ENCODE measurements at regions not wholly inside any gene's neighbourhood (a gene's known extent, or its start where the extent isn't known, plus 50 kb on each side); places are given as distances from the start of the nearest gene placed in this dataset.

DNA sequence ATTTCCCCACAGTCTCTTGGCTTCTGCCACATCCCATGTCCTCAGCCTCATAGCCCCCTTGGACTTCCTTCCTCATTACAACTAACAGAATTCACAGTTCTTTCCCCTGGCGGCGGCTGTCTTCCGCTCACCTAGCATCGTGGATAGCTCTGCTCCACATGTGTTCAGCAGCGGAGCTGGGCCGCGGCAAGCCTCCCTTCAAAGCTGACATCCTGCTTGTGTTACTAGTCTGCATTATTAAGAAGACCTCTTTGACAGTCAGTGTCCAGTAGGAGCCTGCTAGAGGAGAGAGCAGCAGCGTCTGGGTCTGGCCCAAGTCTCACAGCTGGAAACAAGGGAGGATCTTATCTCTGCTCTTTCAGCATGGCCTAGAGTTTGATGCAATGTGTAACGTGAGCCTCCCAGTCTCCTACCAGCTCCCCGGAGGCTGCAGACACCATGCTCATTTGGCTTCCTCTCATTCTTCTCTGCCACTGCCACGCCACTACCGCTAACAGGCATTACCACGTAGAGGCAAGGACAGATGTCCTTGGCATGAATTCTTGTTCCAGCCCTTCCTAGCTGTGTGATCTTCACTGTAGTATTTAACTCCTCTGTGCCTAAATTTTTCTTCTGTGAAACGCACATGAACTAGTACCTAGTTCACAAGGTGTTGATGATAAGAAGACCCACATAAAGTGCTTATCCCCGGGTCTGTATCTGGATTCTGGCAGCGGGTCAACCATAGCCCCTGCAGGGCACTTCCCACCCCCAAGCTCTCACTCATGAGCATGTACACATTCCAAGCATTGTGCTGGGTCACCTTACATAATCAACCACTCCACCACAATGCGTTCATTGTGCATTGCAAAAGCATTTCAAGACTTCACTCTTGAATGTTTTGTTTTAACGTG is 107.1 kb upstream of the BACH2 start:
- peak; percentile 64 for DNase-seq (ENCODE audit: low read depth)

DNA sequence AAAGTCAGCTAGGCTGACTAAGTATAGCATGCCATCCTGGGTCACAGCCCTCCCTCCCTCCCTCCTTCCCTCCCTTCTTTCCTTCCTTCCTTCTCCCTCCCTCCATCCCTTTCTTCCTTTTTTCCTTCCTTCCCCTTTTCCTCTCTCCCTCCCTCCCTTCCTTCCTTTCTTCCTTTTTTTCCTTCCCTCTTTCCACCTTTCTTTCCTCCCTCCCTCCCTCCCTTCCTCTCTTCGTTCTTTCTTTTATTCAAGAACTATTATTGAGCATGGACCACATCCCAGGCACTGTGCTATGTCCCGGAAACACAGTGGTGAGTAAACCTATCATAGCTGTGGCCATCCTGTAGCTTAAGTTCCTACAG is 106.2 kb upstream of the BACH2 start:
- DNase-seq (ENCODE audit: low read depth), result no peak

DNA sequence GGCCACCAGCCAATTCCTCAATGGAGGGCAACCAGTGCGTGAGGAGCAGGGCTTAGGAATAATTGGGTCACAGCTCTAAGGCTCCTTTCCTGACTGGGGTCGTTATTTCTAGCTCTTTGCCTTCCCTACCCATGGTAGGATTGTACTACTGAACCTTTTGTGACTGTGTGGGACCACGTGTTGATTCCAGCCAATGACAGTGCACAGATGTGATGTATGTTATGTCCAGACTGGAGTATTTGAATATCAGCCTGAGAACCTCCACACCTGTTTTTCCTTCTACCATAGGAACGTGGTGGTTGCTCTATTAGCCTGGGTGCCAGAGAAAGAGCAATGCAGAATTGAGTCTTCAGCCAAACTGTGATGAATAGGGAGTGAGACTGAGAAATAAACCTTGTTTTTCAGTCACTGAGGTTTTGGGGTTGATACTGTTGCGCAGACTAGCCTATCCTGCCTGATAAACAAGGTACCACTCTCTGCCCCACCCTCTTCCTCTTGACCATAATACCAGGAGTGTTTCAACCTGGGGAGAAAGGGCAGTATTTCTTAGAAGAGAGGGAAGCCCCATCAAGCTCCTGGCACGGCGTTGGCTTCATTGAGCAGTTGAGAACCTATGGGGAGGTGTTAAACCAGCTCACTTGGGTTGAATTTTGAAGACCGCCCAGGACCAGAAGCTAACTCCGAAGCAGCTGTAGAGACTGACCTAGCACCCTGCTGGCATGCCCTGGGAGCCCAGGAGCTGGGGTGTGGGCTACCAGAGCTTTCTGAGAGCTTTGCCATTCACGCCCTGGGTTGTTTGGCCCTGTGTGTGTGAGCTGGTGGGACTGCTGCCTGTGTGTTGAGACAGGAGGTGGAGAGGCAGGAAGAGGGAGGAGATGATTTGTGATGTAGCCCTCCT is 105.5 kb upstream of the BACH2 start:
- no peak for DNase-seq (ENCODE audit: low read depth)

DNA sequence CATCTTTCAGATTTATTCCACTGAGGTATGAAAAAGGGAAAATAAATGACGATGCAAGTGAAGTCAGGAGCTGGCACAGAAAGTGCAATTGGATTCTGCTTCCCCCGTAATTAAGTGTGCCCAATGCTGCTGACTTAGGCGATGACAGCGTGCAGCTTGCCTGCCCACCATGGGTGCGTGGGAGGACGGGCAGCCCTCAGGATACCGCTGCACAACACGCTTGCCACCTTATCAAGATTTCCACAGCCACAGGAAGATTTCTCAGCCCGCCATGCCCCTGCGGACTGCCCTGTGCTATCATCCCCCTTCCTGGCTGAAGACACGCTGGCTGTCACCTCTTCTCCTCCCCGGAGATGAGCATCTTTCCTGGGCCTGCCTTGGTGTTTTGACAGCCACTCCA is 103.3 kb upstream of the BACH2 start:
- DNase-seq (ENCODE audit: low read depth), result no peak

DNA sequence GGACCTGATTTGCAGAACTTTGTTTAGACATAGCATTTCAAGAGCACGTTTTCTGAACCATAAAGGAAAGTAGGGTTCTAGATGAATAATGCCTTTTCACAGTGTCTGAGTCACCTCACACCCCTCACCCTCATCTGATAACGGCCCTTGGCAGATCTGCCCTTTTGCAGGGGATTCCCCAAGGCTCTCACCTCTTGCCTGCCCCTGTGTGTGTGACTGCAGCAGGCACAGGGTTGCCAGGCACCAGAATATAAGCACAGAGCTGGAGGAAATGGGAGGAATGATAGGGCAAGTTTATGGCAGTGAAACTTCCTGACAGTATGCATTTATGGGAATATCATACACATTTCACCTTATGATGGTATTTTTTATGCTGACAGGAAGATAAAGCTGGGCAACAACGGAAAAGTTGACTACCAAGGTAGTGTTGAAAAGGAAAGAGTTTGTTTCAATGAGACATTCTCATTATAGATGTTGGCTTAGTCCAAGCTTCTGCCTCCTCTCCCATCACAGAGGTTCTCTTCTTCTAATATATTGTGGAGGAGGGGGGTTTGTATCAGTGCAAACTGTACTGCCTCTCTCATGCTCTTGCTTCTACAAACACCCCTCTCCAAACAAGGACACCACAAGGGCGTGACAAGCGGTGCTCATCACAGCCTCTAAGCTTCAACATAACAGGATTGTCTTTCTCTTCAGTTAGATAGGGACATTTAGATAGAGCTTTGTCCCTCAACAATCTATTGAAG is 101.5 kb upstream of the BACH2 start:
- DNase-seq (ENCODE audit: low read depth), result no peak

DNA sequence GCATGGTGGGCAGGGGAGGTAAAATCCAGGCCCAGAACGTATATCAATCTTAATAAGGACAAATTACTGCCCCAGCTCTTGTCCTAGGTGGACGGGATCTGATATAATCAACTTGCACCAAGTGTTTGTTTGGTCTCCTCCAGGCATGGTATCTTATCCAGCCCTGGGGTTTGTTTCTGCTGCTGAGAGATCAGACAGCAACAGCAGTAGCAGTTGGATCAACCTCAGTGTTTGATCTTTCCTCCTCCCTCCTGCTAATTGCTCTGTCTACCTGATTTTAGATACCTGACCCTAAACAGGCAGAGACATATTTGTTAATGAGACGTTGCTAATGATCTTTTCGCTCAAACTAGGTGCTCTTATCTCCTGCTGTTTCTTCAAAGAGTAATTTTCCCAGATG is 100.4 kb upstream of the BACH2 start:
- no peak for DNase-seq (ENCODE audit: low read depth)

DNA sequence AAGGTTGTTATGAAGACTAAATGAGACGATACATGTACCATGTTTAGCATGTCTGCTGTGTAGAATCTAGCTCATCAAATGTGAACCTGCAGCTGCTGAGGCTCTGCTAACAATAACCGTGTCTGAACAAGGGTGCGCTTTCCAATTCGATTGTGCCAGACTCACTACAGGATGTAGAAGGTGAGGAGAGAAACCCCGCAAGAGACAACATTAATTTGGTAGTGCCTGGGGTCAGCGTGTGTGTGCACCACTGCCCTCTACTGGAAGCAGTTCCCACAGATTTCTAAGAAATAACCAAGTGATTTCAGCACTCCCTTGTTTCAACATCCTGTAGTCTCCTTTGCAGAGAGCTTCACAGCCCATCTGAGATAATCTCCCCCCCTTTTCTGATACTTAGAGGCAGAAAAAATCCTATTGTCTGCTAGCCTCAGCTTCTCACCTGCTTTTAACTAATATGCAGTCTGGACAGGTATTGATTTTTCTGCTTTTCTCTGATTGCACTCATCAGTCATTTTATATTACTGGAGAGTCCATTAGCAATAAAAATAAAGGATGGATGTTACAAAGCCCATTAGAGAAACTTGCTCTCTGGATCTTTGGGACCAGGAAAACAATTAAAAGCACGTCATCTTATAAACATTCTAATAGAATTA is 96.7 kb upstream of the BACH2 start:
- no peak for DNase-seq (ENCODE audit: low read depth)

DNA sequence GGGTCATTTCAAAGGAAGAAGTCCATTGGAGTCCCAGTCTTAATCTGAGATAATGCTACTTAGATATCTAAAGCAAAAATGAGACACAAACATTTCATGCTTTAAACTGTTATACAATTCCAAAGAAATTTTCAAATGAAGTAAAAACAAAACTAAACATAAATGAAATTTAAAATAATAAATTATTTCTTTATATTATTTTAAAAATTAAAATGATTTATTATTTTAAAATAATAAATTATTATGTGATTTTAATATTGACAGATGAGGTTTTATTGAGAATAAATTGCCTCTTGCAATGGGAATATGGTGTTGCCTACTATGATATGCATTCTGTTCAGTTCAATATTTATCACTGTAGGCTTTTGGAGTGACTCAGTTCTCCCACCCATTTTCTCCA is 93.7 kb upstream of the BACH2 start:
- DNase-seq (ENCODE audit: low read depth), result no peak

DNA sequence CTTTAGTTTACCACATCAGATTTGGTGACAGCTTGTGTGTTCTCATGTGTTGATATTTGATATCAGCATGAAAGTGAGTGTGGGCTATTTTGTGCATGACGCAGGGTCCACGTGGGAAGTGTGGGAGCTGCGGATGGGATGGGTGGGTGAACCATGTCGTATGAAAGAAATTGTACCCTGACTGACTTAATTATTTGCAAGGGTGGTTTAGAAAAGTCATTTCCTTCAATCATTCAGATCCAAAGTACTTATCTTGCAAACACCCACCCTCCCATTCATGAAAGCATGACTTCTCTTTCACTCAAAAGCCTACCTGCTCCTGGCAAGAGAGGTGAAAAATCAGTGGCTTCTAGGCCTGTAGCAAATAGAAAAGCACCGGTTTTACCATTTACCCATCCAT is 91.8 kb upstream of the BACH2 start:
- no peak for DNase-seq (ENCODE audit: low read depth)

DNA sequence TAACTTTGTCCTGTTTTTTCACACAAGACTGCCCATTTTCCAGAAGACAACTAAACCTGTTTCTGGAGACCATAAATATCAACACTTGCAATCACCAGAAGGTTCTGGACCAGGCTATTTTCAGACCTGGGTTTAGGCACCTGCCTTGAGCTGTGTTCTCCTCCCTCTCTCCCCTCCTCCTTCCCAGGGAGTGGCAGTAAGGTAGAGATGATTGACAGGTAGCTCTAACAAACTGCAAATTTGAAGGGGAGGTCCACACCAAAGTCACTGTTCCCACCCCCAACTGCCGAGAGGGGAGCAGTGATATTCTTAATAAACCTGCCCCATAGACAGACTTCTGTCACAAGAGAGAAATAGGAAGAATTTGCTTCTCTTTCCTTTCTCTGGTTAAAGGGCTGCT is 91.2 kb upstream of the BACH2 start:
- no peak for DNase-seq (ENCODE audit: low read depth)

DNA sequence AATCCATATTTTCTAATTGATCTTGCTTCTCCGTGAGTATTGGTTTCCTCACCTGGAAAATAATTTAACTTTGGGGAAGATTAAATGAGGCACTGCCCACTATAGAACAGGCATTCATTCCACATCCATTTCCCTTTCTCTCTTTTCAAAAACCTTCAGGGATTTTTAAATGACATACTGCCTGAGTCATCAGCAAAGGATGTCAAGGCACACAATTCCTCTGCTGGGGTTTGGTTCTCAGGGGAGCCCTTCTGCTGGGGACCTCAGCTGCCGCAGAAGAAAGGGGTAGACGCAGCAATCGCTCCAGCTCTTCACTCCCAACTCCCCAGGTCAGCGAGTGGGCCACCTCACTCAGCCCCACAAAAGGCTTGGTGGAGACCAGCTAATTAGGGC is 90.7 kb upstream of the BACH2 start:
- DNase-seq (ENCODE audit: low read depth), result no peak

DNA sequence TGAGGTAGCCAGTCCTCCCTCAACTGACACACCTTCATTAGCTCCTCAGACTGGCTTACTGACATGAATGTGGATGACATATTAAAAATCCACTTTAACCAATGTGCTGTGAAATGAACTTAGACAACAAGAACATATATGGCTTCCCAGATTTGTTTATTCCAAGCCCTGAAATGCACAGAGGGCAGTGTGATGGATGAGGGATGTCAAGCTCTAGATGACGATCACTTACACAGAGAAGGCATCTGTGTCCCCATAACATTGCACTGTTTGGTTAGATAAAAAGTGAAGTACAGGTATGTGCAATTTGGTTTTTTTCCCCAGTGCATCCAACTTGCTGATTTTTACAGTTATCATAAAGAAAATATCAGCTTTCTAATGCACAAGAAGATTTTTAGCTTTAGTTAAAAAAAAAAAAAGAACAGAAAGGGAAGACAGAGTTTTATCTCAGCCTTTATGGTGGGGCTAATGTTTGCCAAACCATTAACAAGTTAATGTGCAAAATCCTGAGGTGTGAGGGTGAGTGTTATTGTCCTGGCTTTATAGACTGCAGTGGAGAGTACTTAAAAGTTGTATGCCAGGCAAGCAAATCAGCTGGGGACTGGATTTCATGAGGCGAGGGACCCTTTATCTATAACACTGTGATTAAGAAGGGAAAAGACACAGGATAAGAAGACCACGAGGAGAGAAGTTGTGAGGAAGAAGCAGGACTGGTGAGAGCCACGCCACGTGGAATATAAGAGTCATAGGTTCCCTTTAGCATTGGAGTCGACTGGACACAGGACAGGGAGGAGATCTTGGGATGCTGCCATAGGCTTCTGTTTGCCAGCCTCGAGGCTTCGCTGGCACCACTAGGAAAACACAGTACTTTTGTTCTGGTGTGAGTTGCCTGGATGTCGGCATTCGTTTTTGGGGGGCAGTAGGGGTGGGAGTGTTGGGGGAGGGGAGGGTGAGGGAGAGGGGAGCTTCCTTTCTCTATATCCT is 90.0 kb upstream of the BACH2 start:
- no peak for DNase-seq (ENCODE audit: low read depth)

DNA sequence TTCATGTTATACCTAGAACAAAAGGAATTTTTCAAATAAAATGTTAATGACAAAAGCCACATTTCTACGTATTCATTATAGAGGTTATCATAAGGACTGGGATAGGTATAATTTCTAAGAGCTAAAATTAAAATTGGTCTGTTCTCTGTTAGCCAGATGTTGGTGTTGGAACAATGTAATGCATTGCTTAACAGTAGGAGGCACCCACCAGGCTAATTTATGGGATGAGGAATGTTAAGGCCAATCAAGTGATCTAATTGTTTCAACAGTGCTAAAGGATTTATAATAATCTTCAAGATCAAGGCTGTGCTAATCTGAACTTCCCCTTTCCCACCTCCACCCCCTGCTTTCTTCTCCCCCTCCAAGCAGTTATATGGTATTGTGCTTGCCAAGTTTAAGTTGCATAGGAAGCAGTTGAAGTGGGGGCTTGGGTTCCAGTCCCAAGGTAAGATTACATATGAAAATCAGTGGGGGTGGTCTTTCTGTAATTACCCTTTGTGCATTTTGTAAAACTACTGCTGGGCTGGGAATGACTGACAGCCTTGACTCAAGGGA is 89.2 kb upstream of the BACH2 start:
- DNase-seq (ENCODE audit: low read depth), result no peak

DNA sequence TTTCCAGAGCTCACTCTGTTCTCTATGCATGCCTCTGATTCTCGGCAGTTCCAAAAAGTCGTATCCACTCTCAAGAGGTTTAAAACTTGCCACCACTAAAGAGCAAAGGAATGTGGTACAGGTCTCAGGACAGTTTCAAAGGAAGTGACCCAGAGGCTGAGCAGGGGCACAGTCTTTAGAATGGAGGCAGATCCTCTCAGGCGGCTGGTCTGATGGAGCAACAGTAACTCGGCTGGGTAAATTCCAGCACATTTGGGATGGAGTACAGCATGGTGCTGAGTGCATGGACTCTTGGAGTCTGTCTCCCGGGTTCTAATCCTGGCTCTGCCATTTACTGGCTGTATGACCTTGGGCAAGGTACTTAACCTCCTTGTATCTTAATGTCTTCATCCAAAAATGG is 88.1 kb upstream of the BACH2 start:
- DNase-seq (ENCODE audit: low read depth), result no peak

DNA sequence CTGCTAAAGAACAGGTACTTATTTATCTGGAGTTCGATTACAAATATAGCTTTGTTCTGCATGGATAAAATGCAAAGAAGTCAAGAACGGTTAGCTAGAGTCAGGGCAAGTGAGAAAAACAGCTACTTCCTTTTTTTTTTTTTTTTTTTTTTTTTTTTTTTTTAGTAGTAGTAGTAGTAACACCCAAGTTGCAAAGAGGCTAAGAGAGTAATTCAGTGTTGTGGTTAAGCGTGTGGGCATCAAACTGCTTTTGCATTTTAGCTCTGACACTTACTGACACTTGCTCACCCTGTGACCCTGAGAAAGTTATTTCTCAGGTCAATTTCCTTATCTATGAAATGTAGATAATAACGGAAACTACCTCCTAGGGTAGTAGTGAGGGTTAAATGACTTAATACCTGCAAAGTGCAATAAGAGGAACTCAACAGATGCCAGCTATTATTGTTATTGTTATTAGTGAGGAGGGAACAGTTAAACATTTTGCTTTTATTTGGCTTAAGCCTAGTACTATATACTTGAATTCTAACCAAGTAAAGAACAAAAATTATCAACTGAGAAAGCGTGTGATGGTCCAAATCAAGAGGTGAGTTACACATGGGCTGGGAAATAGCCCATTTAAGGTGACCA is 86.7 kb upstream of the BACH2 start:
- DNase-seq (ENCODE audit: low read depth), result no peak

DNA sequence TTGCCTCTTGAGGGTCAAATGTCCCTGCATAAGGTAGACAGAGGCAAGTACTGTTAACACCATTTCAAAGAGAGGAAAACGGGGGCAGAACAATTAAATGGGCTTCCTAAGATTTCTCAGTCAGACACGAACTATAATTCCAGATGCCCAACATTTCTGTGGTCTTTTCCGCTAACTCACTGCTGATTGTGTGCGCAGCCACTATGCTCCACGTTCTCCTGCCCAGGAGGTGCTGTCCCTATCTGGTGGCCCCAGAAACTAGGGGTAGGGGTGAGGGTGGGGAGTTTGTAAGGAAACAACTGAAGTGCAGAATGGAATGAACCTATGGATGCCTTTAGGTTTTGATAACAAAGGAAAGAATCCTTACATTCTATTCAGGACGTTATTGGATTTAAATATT is 86.1 kb upstream of the BACH2 start:
- no peak for DNase-seq (ENCODE audit: low read depth)

DNA sequence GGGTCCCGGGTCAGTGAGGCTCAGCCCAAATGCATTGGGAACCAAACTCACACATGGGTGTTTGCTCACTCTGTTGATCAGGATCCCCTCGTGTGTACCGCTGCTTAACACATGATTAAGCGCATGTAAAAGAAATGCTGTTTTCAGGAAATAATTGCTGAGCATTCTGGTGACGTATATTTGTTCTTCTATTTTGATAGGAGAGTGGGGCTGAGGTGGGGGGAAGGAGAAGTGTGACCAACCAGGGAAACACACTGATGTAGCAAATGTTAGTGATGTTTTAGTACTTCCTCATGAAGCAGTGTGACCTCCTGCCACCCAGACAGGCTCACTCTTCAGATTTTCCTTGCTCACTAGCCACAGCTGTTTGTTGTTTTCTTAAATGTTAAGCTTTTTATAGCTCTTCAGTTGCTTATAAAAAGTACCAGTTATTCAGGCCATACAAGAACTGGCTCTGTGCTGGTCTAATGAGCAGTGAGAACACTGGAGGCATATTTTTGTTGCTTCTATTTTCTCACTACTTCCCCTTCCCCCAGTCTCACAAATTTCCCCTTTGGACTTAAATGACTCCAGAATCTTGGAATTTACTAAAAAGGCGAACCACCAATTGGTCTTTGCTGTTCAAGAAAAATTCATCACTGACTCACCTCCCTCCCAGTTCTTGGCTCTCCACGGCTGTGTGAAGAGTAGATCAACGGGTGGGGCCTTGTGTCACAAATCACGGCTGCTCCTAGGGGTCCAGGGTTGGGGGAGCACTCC is 79.2 kb upstream of the BACH2 start:
- DNase-seq (ENCODE audit: low read depth), result no peak

DNA sequence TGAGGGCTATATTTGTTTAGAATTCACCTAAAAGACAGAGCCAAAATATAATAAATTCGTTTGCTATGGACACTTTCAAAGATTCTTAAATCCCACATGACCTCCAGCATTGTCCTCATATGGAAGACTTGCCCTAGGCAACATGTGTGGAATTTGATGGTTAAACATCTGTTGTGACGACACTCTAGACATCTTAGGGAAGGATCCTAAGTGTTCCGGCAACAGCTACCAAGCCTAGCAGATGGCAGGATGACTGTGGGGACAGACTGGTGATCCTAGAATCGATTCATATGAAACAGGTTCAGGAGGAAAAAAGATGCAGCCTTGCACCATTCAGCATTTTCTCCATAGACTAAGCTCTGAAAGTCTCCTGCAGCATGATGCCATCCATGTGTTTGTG is 77.6 kb upstream of the BACH2 start:
- DNase-seq (ENCODE audit: low read depth), result no peak

DNA sequence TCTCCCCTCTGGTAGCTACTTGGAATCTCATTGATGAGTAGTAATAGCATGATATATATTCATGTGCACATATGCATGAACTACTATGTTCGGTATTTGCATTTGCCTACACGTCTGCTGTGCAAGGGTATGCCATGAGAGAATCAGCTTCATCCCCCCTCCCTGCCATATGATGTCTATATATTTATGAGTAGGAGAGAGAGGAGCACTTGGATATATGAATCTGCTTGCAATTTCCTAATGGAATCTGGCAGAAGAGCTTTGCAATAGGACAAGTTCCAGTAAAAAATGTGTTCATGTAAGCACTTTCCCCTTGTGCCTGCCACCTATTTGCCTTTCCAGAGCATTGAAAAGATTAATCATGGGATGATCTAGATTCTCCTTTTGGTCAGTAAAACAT is 76.2 kb upstream of the BACH2 start:
- no peak for DNase-seq (ENCODE audit: low read depth)

All from non-pigmented ciliary epithelial cell (primary cell).